ENCODE measurements at regions not wholly inside any gene's neighbourhood (a gene's known extent, or its start where the extent isn't known, plus 50 kb on each side); places are given as distances from the start of the nearest gene placed in this dataset.

DNA sequence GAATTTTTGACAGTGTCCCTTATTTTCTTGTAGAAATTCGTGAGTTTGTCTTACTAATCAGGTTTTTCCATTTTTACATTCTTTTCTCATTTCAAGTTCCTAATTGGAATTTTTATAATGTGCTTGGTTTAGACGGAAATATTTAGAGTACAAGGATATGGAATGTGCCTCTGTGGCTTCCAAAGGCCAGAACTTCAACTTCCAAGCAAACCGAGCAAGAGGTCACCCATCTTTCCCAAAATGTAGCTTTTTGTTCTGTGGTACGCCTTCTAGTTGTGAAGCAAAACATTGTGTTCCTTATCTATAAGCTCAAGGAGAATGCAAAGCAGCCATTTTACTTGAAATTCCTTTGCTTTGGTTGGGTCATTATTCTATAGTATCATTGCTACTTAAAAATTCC lies 212.8 kb upstream of the PACRGL start:
- Histone ChIP-seq H3K27ac (ENCODE audit: insufficient read depth, low read depth, low read length) (no peak overlapping the region), H3K9ac (replicated peaks; ENCODE audit: extremely low read depth, insufficient read depth, low read length) (no peak overlapping the region), H3K4me1 (ENCODE audit: control insufficient read depth, extremely low read depth, insufficient read depth, low read length) (no peaks in the 10 kb centered on the region), H3K4me3 (replicated peaks in 1 of 3; ENCODE audit: insufficient read depth in 1 of 3, low read depth in 1 of 3, low read length in 3 of 3) (no peak overlapping the region), H3K4me2 (ENCODE audit: insufficient read depth, low read length) (no peak overlapping the region), H2AFZ (ENCODE audit: low read depth, low read length) (no peak overlapping the region), H3K27me3 (ENCODE audit: control insufficient read depth in 2 of 2, insufficient read depth in 2 of 2, low read length in 2 of 2) (no peaks in the 10 kb centered on the region), H4K20me1 (replicated peaks; ENCODE audit: control insufficient read depth, extremely low read depth, insufficient read depth, low read length) (no peaks in the 10 kb centered on the region), H3K79me2 (ENCODE audit: control insufficient read depth, insufficient read depth, low read length) (no peaks in the 10 kb centered on the region), H3K9me3 (replicated peaks; ENCODE audit: control insufficient read depth, insufficient read depth, low read length) (no peaks in the 10 kb centered on the region), H3K9me1 (replicated peaks; ENCODE audit: control insufficient read depth, extremely low read depth, insufficient read depth, low read length) (no peaks in the 10 kb centered on the region), H3K36me3 (ENCODE audit: control insufficient read depth in 2 of 2, extremely low read depth in 1 of 2, insufficient read depth in 2 of 2, low read length in 2 of 2) (no peaks in the 10 kb centered on the region)
- no TSS peak for BruUV-seq (replicated peaks)
- dilution Hi-C loops (cut with MboI; ENCODE audit: extremely low pct_ligation_motif_present, low sequenced_read_pairs) (no loop called here), intact Hi-C loops (cut with micrococcal nuclease) (no loop called here)
- FAIRE-seq (no peak), DNase-seq (ENCODE audit: low read depth, low spot score) (no peak)
- no peak for TF ChIP-seq POLR2A (IDR thresholded peaks at IDR 0.05; ENCODE audit: low read depth, low read length)
- no peak for TF ChIP-seq POLR2AphosphoS5 (IDR thresholded peaks at IDR 0.05; ENCODE audit: insufficient read depth, low read depth, low read length)
- no peak for TF ChIP-seq JUN (IDR thresholded peaks at IDR 0.05; ENCODE audit: borderline replicate concordance, insufficient read depth, insufficient read length, low read depth)
- TF ChIP-seq GATA2 (IDR thresholded peaks at IDR 0.05; ENCODE audit: insufficient read depth, insufficient read length, low read depth, low read length): no peak
- TF ChIP-seq MYC (IDR thresholded peaks at IDR 0.05; ENCODE audit: low read depth, low read length): no peak
- TF ChIP-seq EZH2 (IDR thresholded peaks at IDR 0.05; ENCODE audit: borderline replicate concordance, low read depth, low read length, severe bottlenecking): no peak
- TF ChIP-seq MAX (IDR thresholded peaks at IDR 0.05; ENCODE audit: insufficient read depth, insufficient read length): no peak
- no peak for TF ChIP-seq FOS (IDR thresholded peaks at IDR 0.05; ENCODE audit: borderline replicate concordance, insufficient read depth, low read length)
- TF ChIP-seq, protein P1, sequence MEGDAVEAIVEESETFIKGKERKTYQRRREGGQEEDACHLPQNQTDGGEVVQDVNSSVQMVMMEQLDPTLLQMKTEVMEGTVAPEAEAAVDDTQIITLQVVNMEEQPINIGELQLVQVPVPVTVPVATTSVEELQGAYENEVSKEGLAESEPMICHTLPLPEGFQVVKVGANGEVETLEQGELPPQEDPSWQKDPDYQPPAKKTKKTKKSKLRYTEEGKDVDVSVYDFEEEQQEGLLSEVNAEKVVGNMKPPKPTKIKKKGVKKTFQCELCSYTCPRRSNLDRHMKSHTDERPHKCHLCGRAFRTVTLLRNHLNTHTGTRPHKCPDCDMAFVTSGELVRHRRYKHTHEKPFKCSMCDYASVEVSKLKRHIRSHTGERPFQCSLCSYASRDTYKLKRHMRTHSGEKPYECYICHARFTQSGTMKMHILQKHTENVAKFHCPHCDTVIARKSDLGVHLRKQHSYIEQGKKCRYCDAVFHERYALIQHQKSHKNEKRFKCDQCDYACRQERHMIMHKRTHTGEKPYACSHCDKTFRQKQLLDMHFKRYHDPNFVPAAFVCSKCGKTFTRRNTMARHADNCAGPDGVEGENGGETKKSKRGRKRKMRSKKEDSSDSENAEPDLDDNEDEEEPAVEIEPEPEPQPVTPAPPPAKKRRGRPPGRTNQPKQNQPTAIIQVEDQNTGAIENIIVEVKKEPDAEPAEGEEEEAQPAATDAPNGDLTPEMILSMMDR (IDR thresholded peaks at IDR 0.05; ENCODE audit: extremely low read depth in 1 of 2, insufficient read depth in 1 of 2, low read depth in 1 of 2, low read length in 2 of 2): no peak
- CTCF ChIA-PET: interaction anchor here (1.1 to 1.4 kb wide), 3 partner anchors 20 to 57 kb away, joined by 3 to 6 read pairs (median 3); no protein-coding TSS in a partner anchor
- POLR2A ChIA-PET: no interaction called here

Data from endothelial cell of umbilical vein (primary cell).